HCT116 (cell line): ENCODE measurements at regions not wholly inside any gene's neighbourhood (a gene's known extent, or its start where the extent isn't known, plus 50 kb on each side); places are given as distances from the start of the nearest gene placed in this dataset.

Source experiments
- ATAC-seq: fragments of 200-7000 bp; cut with Tn5 transposase; 2 replicates; pipeline ENCODE4 v1.9.1; 2020; ENCODE audit warnings: mild to moderate bottlenecking, moderate library complexity
- BruUV-seq: library from RNA; stranded (reverse); fragments of 400-500 nt; replicated peaks from 2 replicates; lab custom pipeline; 2021; lab: Mats Ljungman, UMichigan
- CTCF ChIA-PET: fragments of 300-600 bp; sonication (Branson Sonifier 250); formaldehyde crosslinking; loops from one replicate; lab custom pipeline; 2021; ENCODE audit warnings: antibody characterized with exemption; lab: Charles Lee
- POLR2A ChIA-PET: fragments of 300-600, 350-600 bp; sonication (Branson Sonifier 250); formaldehyde crosslinking; loops from one replicate; lab custom pipeline; 2021; ENCODE audit warnings: antibody characterized with exemption; lab: Charles Lee
- RAD21 ChIA-PET, 2 experiments: fragments of 300-600 bp; sonication (Branson Sonifier 250); formaldehyde crosslinking; loops; one replicate each; lab custom pipeline; 2023; ENCODE audit warnings: low total read pairs in 2 of 2; ENCODE audit not compliant: uncharacterized antibody in 2 of 2, unreplicated experiment in 2 of 2, low non-redundant PET in 1 of 2; lab: Charles Lee
- DNase-seq: peaks from one replicate; pipeline ENCODE4 v3.0.0-alpha.2; 2010; ENCODE audit warnings: low read depth, low spot score
- H2AFZ ChIP-seq: fragments of 200-600 bp; shearing (Covaris generic), sonication (generic); 2 replicates; pipeline ENCODE4 v1.6.1; 2017; ENCODE audit warnings: low read depth, mixed run types, mixed read lengths, antibody characterized with exemption, low read length; ENCODE audit not compliant: poor library complexity, severe bottlenecking
- H3K27ac ChIP-seq: 2 replicates; pipeline ENCODE4 v1.5.1; 2012; ENCODE audit warnings: low read depth, low read length
- H3K27me3 ChIP-seq: fragments of 200-600 bp; sonication (generic); 2 replicates; pipeline ENCODE4 v1.6.1; 2016; ENCODE audit warnings: mixed run types, low read length, mixed read lengths; ENCODE audit not compliant: insufficient read depth
- H3K36me3 ChIP-seq, 2 experiments: fragments of 200-500 bp in 1 of 2; fragments of 200-600 bp in 1 of 2; sonication (Bioruptor generic) in 1 of 2; sonication (generic) in 1 of 2; 2 replicates each; pipeline versions ENCODE4 v1.5.1 to v1.6.1; 2014 to 2016; ENCODE audit warnings: low read length in 2 of 2, inconsistent platforms in 1 of 2, mixed read lengths in 1 of 2, mixed run types in 1 of 2; ENCODE audit not compliant: insufficient read depth in 2 of 2, control insufficient read depth in 1 of 2
- H3K4me1 ChIP-seq, 2 experiments: fragments of 200-600 bp in 1 of 2; sonication (generic) in 1 of 2; 2 replicates each; pipeline versions ENCODE4 v1.5.1 to v1.6.1; 2012 to 2017; ENCODE audit warnings: low read length in 2 of 2, inconsistent platforms in 1 of 2, mild to moderate bottlenecking in 1 of 2, mixed read lengths in 1 of 2, mixed run types in 1 of 2, moderate library complexity in 1 of 2; ENCODE audit not compliant: insufficient read depth in 2 of 2, control insufficient read depth in 1 of 2
- H3K4me2 ChIP-seq: fragments of 200-600 bp; sonication (generic); 2 replicates; pipeline ENCODE4 v1.6.1; 2017; ENCODE audit warnings: mixed run types, low read length, mixed read lengths
- H3K4me3 ChIP-seq, 2 experiments: fragments of 200-600 bp in 1 of 2; sonication (generic) in 1 of 2; replicated peaks in 1 of 2; 2 replicates each; pipeline ENCODE4 v1.5.1; 2011 to 2016; ENCODE audit warnings: low read length in 2 of 2, control low read depth in 1 of 2, low read depth in 1 of 2, mild to moderate bottlenecking in 1 of 2, mixed read lengths in 1 of 2, mixed run types in 1 of 2
- H3K79me2 ChIP-seq: fragments of 200-600 bp; sonication (generic); 2 replicates; pipeline ENCODE4 v1.6.1; 2017; ENCODE audit warnings: mild to moderate bottlenecking, mixed run types, low read length, moderate library complexity, mixed read lengths; ENCODE audit not compliant: insufficient read depth
- H3K9ac ChIP-seq: fragments of 200-600 bp; sonication (generic); 2 replicates; pipeline ENCODE4 v1.6.1; 2016; ENCODE audit warnings: low read length, mixed read lengths
- H3K9me2 ChIP-seq: fragments of 200-600 bp; sonication (generic), shearing (Covaris generic); 2 replicates; pipeline ENCODE4 v1.6.1; 2017; ENCODE audit warnings: mixed run types, mild to moderate bottlenecking, moderate library complexity; ENCODE audit not compliant: insufficient read depth
- H3K9me3 ChIP-seq, 2 experiments: fragments of 200-500 bp in 1 of 2; fragments of 200-600 bp in 1 of 2; sonication (Bioruptor generic) in 1 of 2; sonication (generic) in 1 of 2; 2 replicates each; pipeline ENCODE4 v1.6.1; 2014 to 2017; ENCODE audit warnings: low read length in 2 of 2, mixed read lengths in 2 of 2, inconsistent platforms in 1 of 2, low read depth in 1 of 2, mild to moderate bottlenecking in 1 of 2, mixed run types in 1 of 2, moderate library complexity in 1 of 2; ENCODE audit not compliant: control insufficient read depth in 1 of 2, insufficient read depth in 1 of 2
- H4K20me1 ChIP-seq: fragments of 200-600 bp; sonication (generic), shearing (Covaris generic); 2 replicates; pipeline ENCODE4 v1.6.1; 2017; ENCODE audit warnings: mixed run types, mild to moderate bottlenecking, moderate library complexity; ENCODE audit not compliant: insufficient read depth
- CEBPB ChIP-seq: IDR thresholded peaks from 2 replicates; pipeline ENCODE4 v1.6.1; 2012; ENCODE audit warnings: low read depth
- CTCF ChIP-seq, 3 experiments: fragments of 200-600 bp in 1 of 3; sonication (generic) in 1 of 3; IDR thresholded peaks in 2 of 3; conservative IDR thresholded peaks in 1 of 3; 2 replicates each; pipeline ENCODE4 v1.5.1; 2012 to 2017; ENCODE audit warnings: low read depth in 2 of 3, low read length in 2 of 3, antibody characterized with exemption in 1 of 3, borderline replicate concordance in 1 of 3, control low read depth in 1 of 3, mild to moderate bottlenecking in 1 of 3, mixed read lengths in 1 of 3, mixed run types in 1 of 3, moderate library complexity in 1 of 3; ENCODE audit not compliant: insufficient read depth in 1 of 3
- EGR1 ChIP-seq: IDR thresholded peaks from 2 replicates; pipeline ENCODE4 v1.6.1; 2012; ENCODE audit warnings: low read depth
- EZH2 ChIP-seq: fragments of 200-600 bp; sonication (generic); IDR thresholded peaks from 2 replicates; pipeline ENCODE4 v1.6.1; 2017; ENCODE audit warnings: antibody characterized with exemption, mixed run types
- EZH2phosphoT487 ChIP-seq: fragments of 200-600 bp; IDR thresholded peaks from 2 replicates; pipeline ENCODE4 v1.6.1; 2018; ENCODE audit warnings: antibody characterized with exemption, borderline replicate concordance
- JUND ChIP-seq: IDR thresholded peaks from 2 replicates; pipeline ENCODE4 v1.6.1; 2012
- POLR2A ChIP-seq: IDR thresholded peaks from 2 replicates; pipeline ENCODE4 v1.7.0; 2011; ENCODE audit warnings: borderline replicate concordance; ENCODE audit not compliant: insufficient read depth, insufficient read length; ENCODE audit errors: extremely low read depth
- POLR2AphosphoS5 ChIP-seq: IDR thresholded peaks from 2 replicates; pipeline ENCODE4 v1.6.1; 2011; ENCODE audit warnings: mild to moderate bottlenecking, low read depth, low read length, moderate library complexity
- SIN3A ChIP-seq: IDR thresholded peaks from 2 replicates; pipeline ENCODE4 v1.6.1; 2012; ENCODE audit warnings: low read depth
- SRF ChIP-seq: IDR thresholded peaks from 2 replicates; pipeline ENCODE4 v1.6.1; 2012; ENCODE audit warnings: low read depth
- TCF7L2 ChIP-seq: IDR thresholded peaks from 2 replicates; pipeline ENCODE4 v1.7.0; 2011; ENCODE audit warnings: borderline replicate concordance, inconsistent platforms; ENCODE audit not compliant: insufficient read depth, insufficient read length; ENCODE audit errors: extremely low read depth
- YY1 ChIP-seq: IDR thresholded peaks from 2 replicates; pipeline ENCODE4 v1.6.1; 2011; ENCODE audit warnings: low read length, low read depth, moderate library complexity, mild to moderate bottlenecking; ENCODE audit not compliant: insufficient replicate concordance; ENCODE audit errors: extremely low read depth
- ZFX ChIP-seq: fragments of 450-650 bp; IDR thresholded peaks from 2 replicates; pipeline ENCODE4 v1.6.1; 2017
- intact Hi-C: fragments of 100-400 bp; cut with micrococcal nuclease; formaldehyde crosslinking; loops from 2 replicates; pipeline ENCODE4 v1.10.0; 2022
- TF ChIP-seq, protein P1 (sequence below): IDR thresholded peaks from 2 replicates; pipeline ENCODE4 v1.6.1; 2012; ENCODE audit warnings: low read depth
- TF ChIP-seq, protein P2 (sequence below): IDR thresholded peaks from 2 replicates; pipeline ENCODE4 v1.6.1; 2012
- TF ChIP-seq, protein P3 (sequence below): IDR thresholded peaks from 2 replicates; pipeline ENCODE4 v1.6.1; 2011; ENCODE audit warnings: mild to moderate bottlenecking, low read length, moderate library complexity; ENCODE audit not compliant: insufficient replicate concordance; ENCODE audit errors: extremely low read depth

DNA sequence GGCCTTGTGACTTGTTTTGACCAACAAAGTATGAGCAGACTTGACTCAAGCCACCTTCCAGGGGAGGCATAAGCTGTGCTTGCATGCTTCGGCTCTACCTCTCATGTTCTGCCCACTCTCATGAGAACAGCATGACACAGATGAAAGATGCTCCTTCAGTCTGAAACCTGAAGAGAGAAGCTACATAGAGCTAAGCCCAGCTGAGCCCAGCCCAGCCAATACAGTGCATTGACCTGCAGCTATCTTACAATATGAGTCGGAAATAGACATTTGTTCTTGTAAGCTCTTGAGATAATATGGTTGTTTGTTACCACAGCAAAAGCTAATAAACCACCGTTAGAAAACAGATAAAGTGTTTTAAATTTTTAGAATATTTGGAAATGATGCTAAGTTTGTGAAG, 426.7 kb upstream of the PKDCC start:
- Histone ChIP-seq H2AFZ (no peak overlapping the region), H3K27me3 (peaks cover 15% of the 10 kb centered on the region; the same call in 1 of the 2 replicates), H4K20me1 (no peaks in the 10 kb centered on the region), H3K9me3 (no peaks in the 10 kb centered on the region), H3K9ac (no peak overlapping the region), H3K79me2 (no peaks in the 10 kb centered on the region), H3K4me3 (no peak overlapping the region), H3K9me2 (no peaks in the 10 kb centered on the region), H3K4me2 (no peak overlapping the region), H3K4me1 (no peaks in the 10 kb centered on the region), H3K36me3 (no peaks in the 10 kb centered on the region), H3K27ac (no peak overlapping the region)
- TF ChIP-seq, protein P1, sequence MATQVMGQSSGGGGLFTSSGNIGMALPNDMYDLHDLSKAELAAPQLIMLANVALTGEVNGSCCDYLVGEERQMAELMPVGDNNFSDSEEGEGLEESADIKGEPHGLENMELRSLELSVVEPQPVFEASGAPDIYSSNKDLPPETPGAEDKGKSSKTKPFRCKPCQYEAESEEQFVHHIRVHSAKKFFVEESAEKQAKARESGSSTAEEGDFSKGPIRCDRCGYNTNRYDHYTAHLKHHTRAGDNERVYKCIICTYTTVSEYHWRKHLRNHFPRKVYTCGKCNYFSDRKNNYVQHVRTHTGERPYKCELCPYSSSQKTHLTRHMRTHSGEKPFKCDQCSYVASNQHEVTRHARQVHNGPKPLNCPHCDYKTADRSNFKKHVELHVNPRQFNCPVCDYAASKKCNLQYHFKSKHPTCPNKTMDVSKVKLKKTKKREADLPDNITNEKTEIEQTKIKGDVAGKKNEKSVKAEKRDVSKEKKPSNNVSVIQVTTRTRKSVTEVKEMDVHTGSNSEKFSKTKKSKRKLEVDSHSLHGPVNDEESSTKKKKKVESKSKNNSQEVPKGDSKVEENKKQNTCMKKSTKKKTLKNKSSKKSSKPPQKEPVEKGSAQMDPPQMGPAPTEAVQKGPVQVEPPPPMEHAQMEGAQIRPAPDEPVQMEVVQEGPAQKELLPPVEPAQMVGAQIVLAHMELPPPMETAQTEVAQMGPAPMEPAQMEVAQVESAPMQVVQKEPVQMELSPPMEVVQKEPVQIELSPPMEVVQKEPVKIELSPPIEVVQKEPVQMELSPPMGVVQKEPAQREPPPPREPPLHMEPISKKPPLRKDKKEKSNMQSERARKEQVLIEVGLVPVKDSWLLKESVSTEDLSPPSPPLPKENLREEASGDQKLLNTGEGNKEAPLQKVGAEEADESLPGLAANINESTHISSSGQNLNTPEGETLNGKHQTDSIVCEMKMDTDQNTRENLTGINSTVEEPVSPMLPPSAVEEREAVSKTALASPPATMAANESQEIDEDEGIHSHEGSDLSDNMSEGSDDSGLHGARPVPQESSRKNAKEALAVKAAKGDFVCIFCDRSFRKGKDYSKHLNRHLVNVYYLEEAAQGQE, result no peak
- no peak for TF ChIP-seq SRF
- TF ChIP-seq EZH2, result no peak
- TF ChIP-seq, protein P2, sequence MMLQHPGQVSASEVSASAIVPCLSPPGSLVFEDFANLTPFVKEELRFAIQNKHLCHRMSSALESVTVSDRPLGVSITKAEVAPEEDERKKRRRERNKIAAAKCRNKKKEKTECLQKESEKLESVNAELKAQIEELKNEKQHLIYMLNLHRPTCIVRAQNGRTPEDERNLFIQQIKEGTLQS, result no peak
- TF ChIP-seq EGR1, result no peak
- TF ChIP-seq POLR2A, result no peak
- no peak for TF ChIP-seq TCF7L2
- TF ChIP-seq EZH2phosphoT487, result no peak
- TF ChIP-seq CEBPB, result no peak
- no peak for TF ChIP-seq JUND
- TF ChIP-seq YY1, result no peak
- no peak for TF ChIP-seq ZFX
- TF ChIP-seq, protein P3, sequence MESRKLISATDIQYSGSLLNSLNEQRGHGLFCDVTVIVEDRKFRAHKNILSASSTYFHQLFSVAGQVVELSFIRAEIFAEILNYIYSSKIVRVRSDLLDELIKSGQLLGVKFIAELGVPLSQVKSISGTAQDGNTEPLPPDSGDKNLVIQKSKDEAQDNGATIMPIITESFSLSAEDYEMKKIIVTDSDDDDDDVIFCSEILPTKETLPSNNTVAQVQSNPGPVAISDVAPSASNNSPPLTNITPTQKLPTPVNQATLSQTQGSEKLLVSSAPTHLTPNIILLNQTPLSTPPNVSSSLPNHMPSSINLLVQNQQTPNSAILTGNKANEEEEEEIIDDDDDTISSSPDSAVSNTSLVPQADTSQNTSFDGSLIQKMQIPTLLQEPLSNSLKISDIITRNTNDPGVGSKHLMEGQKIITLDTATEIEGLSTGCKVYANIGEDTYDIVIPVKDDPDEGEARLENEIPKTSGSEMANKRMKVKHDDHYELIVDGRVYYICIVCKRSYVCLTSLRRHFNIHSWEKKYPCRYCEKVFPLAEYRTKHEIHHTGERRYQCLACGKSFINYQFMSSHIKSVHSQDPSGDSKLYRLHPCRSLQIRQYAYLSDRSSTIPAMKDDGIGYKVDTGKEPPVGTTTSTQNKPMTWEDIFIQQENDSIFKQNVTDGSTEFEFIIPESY, result no peak
- TF ChIP-seq CTCF (IDR thresholded peaks at IDR 0.05 in 2 of 3, conservative IDR thresholded peaks at IDR 0.05 in 1 of 3; ENCODE audit: borderline replicate concordance in 1 of 3, insufficient read depth in 1 of 3, low read depth in 2 of 3, low read length in 2 of 3), result no peak
- no peak for TF ChIP-seq POLR2AphosphoS5
- TF ChIP-seq SIN3A, result no peak
- no TSS peak for BruUV-seq
- ATAC-seq (no peak), DNase-seq (no peak)
- ChIA-PET CTCF (no interaction called here), RAD21 (no interaction called here), POLR2A (no interaction called here)
- intact Hi-C loops, result no loop called here
